Mucosa of descending colon (tissue), 3 donors: ENCODE measurements at regions not wholly inside any gene's neighbourhood (a gene's known extent, or its start where the extent isn't known, plus 50 kb on each side); places are given as distances from the start of the nearest gene placed in this dataset.

Source experiments
- ATAC-seq: fragments of 200-7000 bp; cut with Tn5 transposase; one replicate; pipeline ENCODE4 v1.9.1; 2020; ENCODE audit warnings: mild to moderate bottlenecking, moderate library complexity
- DNase-seq, 3 donors: peaks; one replicate each; pipeline ENCODE4 v3.0.0-alpha.2; 2020
- H3K36me3 ChIP-seq: fragments of 200-600 bp; one replicate; pipeline ENCODE4 v1.8.0; 2021; ENCODE audit warnings: low read depth, mild to moderate bottlenecking
- H3K4me1 ChIP-seq: fragments of 200-600 bp; one replicate; pipeline ENCODE4 v1.8.0; 2021; ENCODE audit warnings: low read depth, mild to moderate bottlenecking
- H3K4me3 ChIP-seq: fragments of 200-600 bp; one replicate; pipeline ENCODE4 v1.8.0; 2021; ENCODE audit warnings: mild to moderate bottlenecking
- H3K9me3 ChIP-seq: fragments of 200-600 bp; one replicate; pipeline ENCODE4 v1.8.0; 2021; ENCODE audit warnings: mild to moderate bottlenecking
- CTCF ChIP-seq: fragments of 200-600 bp; IDR thresholded peaks from one replicate; pipeline ENCODE4 v1.8.0; 2022; ENCODE audit warnings: antibody characterized with exemption, mild to moderate bottlenecking
- intact Hi-C, 2 donors: fragments of 100-400 bp; cut with DNase I in 1 of 2; cut with micrococcal nuclease in 1 of 2; formaldehyde crosslinking; loops; one replicate each; pipeline versions ENCODE4 v1.11.0 to v1.11.1; 2022; cut with DNase I, micrococcal nuclease
- donor health status: DM: no; HTN: no; CAD: no; lungs with moderate emphysema.
- donor health status: DM: no; HTN: no; CAD: no.
- donor health status: DM: no; HTN: yes; CAD: no.

GRCh38 chr14:97960436-97960835 lies 1163.3 kb downstream of the VRK1 start:
- DNase-seq (no peak), ATAC-seq (no peak)
- Histone ChIP-seq H3K36me3 (no peaks in the 10 kb centered on the region), H3K9me3 (no peaks in the 10 kb centered on the region), H3K4me3 (no peak overlapping the region), H3K4me1 (no peaks in the 10 kb centered on the region)
- intact Hi-C loops = no loop called here
- no peak for TF ChIP-seq CTCF

- no peak for TF ChIP-seq CTCF
- intact Hi-C loops = no loop called here
- no peak overlapping the region for H3K4me3 ChIP-seq
- ATAC-seq (no peak), DNase-seq (no peak)
- H3K9me3 ChIP-seq = no peaks in the 10 kb centered on the region
- H3K36me3 ChIP-seq = no peaks in the 10 kb centered on the region
- no peaks in the 10 kb centered on the region for H3K4me1 ChIP-seq
These were observed 1173.0 kb downstream of the VRK1 start for GRCh38 chr14:97970222-97970621.

GRCh38 chr14:97975216-97975615 lies 1178.0 kb downstream of the VRK1 start:
- peak; percentile 13 for ATAC-seq

GRCh38 chr14:97975962-97976361 lies 1178.8 kb downstream of the VRK1 start:
- TF ChIP-seq CTCF = no peak
- H3K4me3 ChIP-seq = no peak overlapping the region
- intact Hi-C loops = no loop called here

More at GRCh38 chr14:97975216-97975615, 1178.0 kb downstream of the VRK1 start:
- Histone ChIP-seq H3K9me3 (no peaks in the 10 kb centered on the region), H3K4me3 (no peak overlapping the region), H3K4me1 (peaks cover 16% of the 10 kb centered on the region), H3K36me3 (no peaks in the 10 kb centered on the region)
- DNase-seq = no peak
- intact Hi-C loops = no loop called here
- TF ChIP-seq CTCF = no peak

GRCh38 chr14:97976861-97977260 lies 1179.7 kb downstream of the VRK1 start:
- TF ChIP-seq CTCF = no peak
- Histone ChIP-seq H3K4me1 (peaks cover 16% of the 10 kb centered on the region), H3K36me3 (no peaks in the 10 kb centered on the region), H3K9me3 (no peaks in the 10 kb centered on the region), H3K4me3 (no peak overlapping the region)
- DNase-seq (peak; percentile 62 to 86 (median 78)), ATAC-seq (peak; percentile 71)
- intact Hi-C loops = no loop called here

More at GRCh38 chr14:97975962-97976361, 1178.8 kb downstream of the VRK1 start:
- no peaks in the 10 kb centered on the region for H3K36me3 ChIP-seq
- DNase-seq (no peak), ATAC-seq (no peak)
- H3K9me3 ChIP-seq = no peaks in the 10 kb centered on the region
- peaks cover 16% of the 10 kb centered on the region for H3K4me1 ChIP-seq

GRCh38 chr14:97977651-97978261 lies 1180.6 kb downstream of the VRK1 start:
- DNase-seq (peak; percentile 82 to 86 (median 86)), ATAC-seq (peak; percentile 82)
- no peaks in the 10 kb centered on the region for H3K9me3 ChIP-seq
- no peak for TF ChIP-seq CTCF
- H3K4me1 ChIP-seq = peaks cover 16% of the 10 kb centered on the region
- H3K4me3 ChIP-seq = no peak overlapping the region
- no peaks in the 10 kb centered on the region for H3K36me3 ChIP-seq
- intact Hi-C loops = no loop called here
